Thyroid gland (tissue), 4 donors: ENCODE measurements at regions not wholly inside any gene's neighbourhood (a gene's known extent, or its start where the extent isn't known, plus 50 kb on each side); places are given as distances from the start of the nearest gene placed in this dataset.

Source experiments
- POLR2A ChIP-seq, 2 donors: fragments of 450-650 bp; IDR thresholded peaks; one replicate each; pipeline ENCODE4 v1.6.1; 2017; ENCODE audit warnings: antibody characterized with exemption in 2 of 2, mild to moderate bottlenecking in 2 of 2, moderate library complexity in 1 of 2
- TF ChIP-seq, protein P1 (sequence below), 6 experiments: fragments of 200-600 bp in 3 of 6; fragments of 450-650 bp in 3 of 6; sonication (generic) in 3 of 6; IDR thresholded peaks; one replicate each; pipeline ENCODE4 v1.5.1; 2016 to 2019; ENCODE audit warnings: antibody characterized with exemption in 6 of 6, mild to moderate bottlenecking in 2 of 6, inconsistent platforms in 1 of 6, moderate library complexity in 1 of 6

DNA sequence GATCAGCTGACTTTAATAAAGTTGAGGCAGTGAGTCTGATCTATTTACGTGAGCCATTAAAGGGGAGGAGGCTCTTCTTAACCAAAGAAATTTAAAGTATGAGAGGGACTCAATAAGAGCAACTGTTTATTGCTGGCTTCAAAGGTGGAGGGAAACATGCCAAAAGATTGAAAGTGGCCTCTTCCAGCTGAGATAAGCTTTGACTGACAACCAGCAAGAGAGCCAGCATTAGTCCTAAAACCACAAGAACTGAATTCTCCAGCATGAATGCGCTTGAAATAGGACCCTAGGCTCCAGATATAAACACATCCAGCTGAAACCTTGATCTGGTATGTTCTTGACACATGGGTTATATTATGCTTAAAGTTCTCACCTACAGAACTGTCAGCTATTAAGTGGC is 123.1 kb upstream of the GJE1 start:
- TF ChIP-seq, protein P1, sequence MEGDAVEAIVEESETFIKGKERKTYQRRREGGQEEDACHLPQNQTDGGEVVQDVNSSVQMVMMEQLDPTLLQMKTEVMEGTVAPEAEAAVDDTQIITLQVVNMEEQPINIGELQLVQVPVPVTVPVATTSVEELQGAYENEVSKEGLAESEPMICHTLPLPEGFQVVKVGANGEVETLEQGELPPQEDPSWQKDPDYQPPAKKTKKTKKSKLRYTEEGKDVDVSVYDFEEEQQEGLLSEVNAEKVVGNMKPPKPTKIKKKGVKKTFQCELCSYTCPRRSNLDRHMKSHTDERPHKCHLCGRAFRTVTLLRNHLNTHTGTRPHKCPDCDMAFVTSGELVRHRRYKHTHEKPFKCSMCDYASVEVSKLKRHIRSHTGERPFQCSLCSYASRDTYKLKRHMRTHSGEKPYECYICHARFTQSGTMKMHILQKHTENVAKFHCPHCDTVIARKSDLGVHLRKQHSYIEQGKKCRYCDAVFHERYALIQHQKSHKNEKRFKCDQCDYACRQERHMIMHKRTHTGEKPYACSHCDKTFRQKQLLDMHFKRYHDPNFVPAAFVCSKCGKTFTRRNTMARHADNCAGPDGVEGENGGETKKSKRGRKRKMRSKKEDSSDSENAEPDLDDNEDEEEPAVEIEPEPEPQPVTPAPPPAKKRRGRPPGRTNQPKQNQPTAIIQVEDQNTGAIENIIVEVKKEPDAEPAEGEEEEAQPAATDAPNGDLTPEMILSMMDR (IDR thresholded peaks at IDR 0.05) = no peak
- TF ChIP-seq POLR2A (IDR thresholded peaks at IDR 0.05) = no peak
